ENCODE measurements at regions not wholly inside any gene's neighbourhood (a gene's known extent, or its start where the extent isn't known, plus 50 kb on each side); places are given as distances from the start of the nearest gene placed in this dataset.

GRCh38 chr3:41117398-41117870 lies 81.9 kb upstream of the CTNNB1 start (continued):
- TF ChIP-seq WHSC1 (IDR thresholded peaks at IDR 0.05; ENCODE audit: low read length), result no peak
- TF ChIP-seq, protein P1, sequence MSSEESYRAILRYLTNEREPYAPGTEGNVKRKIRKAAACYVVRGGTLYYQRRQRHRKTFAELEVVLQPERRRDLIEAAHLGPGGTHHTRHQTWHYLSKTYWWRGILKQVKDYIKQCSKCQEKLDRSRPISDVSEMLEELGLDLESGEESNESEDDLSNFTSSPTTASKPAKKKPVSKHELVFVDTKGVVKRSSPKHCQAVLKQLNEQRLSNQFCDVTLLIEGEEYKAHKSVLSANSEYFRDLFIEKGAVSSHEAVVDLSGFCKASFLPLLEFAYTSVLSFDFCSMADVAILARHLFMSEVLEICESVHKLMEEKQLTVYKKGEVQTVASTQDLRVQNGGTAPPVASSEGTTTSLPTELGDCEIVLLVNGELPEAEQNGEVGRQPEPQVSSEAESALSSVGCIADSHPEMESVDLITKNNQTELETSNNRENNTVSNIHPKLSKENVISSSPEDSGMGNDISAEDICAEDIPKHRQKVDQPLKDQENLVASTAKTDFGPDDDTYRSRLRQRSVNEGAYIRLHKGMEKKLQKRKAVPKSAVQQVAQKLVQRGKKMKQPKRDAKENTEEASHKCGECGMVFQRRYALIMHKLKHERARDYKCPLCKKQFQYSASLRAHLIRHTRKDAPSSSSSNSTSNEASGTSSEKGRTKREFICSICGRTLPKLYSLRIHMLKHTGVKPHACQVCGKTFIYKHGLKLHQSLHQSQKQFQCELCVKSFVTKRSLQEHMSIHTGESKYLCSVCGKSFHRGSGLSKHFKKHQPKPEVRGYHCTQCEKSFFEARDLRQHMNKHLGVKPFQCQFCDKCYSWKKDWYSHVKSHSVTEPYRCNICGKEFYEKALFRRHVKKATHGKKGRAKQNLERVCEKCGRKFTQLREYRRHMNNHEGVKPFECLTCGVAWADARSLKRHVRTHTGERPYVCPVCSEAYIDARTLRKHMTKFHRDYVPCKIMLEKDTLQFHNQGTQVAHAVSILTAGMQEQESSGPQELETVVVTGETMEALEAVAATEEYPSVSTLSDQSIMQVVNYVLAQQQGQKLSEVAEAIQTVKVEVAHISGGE (CRISPR knock-in tag; IDR thresholded peaks at IDR 0.05), result peak in 1 of 3 experiments; percentile 49; a peak in 1 of 6 replicates
- peak; percentile 81 for TF ChIP-seq ZNF175 (CRISPR knock-in tag; IDR thresholded peaks at IDR 0.05; ENCODE audit: low read depth)
- peak; percentile 45; the same call in 1 of the 2 replicates for TF ChIP-seq JUND (IDR thresholded peaks at IDR 0.05; ENCODE audit: borderline replicate concordance, low read depth, low read length)
- peak; percentile 22; the same call in 1 of the 3 replicates for TF ChIP-seq JUND (tag; IDR thresholded peaks at IDR 0.05; ENCODE audit: borderline replicate concordance, low read depth, low read length)
- peak; percentile 75; the same call in 1 of the 2 replicates for TF ChIP-seq DMBX1 (CRISPR knock-in tag; IDR thresholded peaks at IDR 0.05; ENCODE audit: borderline replicate concordance)
- TF ChIP-seq ZNF384 (IDR thresholded peaks at IDR 0.05; ENCODE audit: low read depth, low read length), result peak; percentile 67
- 0 out of 2 replicates have a peak, but pooled peaks have one; percentile 23 for TF ChIP-seq LCOR (CRISPR knock-in tag; IDR thresholded peaks at IDR 0.05)
- TF ChIP-seq MNT (conservative IDR thresholded peaks at IDR 0.05), result peak in 1 of 2 experiments; percentile 47; a peak in 1 of 4 replicates
- no peak for TF ChIP-seq SNRNP70 (optimal IDR thresholded peaks at IDR 0.05; ENCODE audit: low read depth, low read length)
- TF ChIP-seq RBM34 (IDR thresholded peaks at IDR 0.05; ENCODE audit: borderline replicate concordance, insufficient read depth, low read length), result no peak
- TF ChIP-seq, protein P2, sequence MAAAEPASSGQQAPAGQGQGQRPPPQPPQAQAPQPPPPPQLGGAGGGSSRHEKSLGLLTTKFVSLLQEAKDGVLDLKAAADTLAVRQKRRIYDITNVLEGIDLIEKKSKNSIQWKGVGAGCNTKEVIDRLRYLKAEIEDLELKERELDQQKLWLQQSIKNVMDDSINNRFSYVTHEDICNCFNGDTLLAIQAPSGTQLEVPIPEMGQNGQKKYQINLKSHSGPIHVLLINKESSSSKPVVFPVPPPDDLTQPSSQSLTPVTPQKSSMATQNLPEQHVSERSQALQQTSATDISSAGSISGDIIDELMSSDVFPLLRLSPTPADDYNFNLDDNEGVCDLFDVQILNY (CRISPR knock-in tag; IDR thresholded peaks at IDR 0.05), result peak; percentile 76; the same call in 1 of the 2 replicates
- peak; percentile 97 for TF ChIP-seq NFIC (IDR thresholded peaks at IDR 0.05)
- TF ChIP-seq BRD9 (IDR thresholded peaks at IDR 0.05; ENCODE audit: low read depth, partially characterized antibody), result no peak
- TF ChIP-seq CEBPB (tag; IDR thresholded peaks at IDR 0.05), result peak; percentile 47; the same call in 1 of the 2 replicates
- TF ChIP-seq ETV5 (CRISPR knock-in tag; IDR thresholded peaks at IDR 0.05; ENCODE audit: low read depth), result peak; percentile 65; the same call in 1 of the 2 replicates
- peak; percentile 61; the same call in 1 of the 2 replicates for TF ChIP-seq MYC (IDR thresholded peaks at IDR 0.05; ENCODE audit: low read depth, low read length)
- TF ChIP-seq MYC (CRISPR knock-in tag; IDR thresholded peaks at IDR 0.05; ENCODE audit: borderline replicate concordance, low read depth), result no peak
- no peak for TF ChIP-seq MCM5 (IDR thresholded peaks at IDR 0.05; ENCODE audit: low read depth)
- peak; percentile 51; the same call in 1 of the 2 replicates for TF ChIP-seq KLF13 (tag; IDR thresholded peaks at IDR 0.05; ENCODE audit: borderline replicate concordance, low read depth)
- no peak for TF ChIP-seq ZC3H8 (IDR thresholded peaks at IDR 0.05)
